K562 (cell line): ENCODE measurements at regions not wholly inside any gene's neighbourhood (a gene's known extent, or its start where the extent isn't known, plus 50 kb on each side); places are given as distances from the start of the nearest gene placed in this dataset.

Experiments
- ATAC-seq: fragments of 200-7000 bp; cut with Tn5 transposase; 3 replicates; pipeline ENCODE4 v1.9.1; 2020; ENCODE audit warnings: moderate library complexity
- BruUV-seq: library from RNA; stranded (reverse); fragments of 400-500 nt; replicated peaks from 2 replicates; lab custom pipeline; 2021; lab: Mats Ljungman, UMichigan
- CTCF ChIA-PET: fragments of 300-600 bp; formaldehyde crosslinking; extraction: SDS; loops from one replicate; lab custom pipeline; 2021; ENCODE audit warnings: low intra/inter-chr PET ratio; lab: Yijun Ruan, JAX
- POLR2A ChIA-PET: fragments of 300-600, 350-650 bp; sonication (Branson Sonifier 250); formaldehyde crosslinking; extraction: SDS; loops from one replicate; lab custom pipeline; 2021; ENCODE audit warnings: antibody characterized with exemption, inconsistent platforms; lab: Yijun Ruan, JAX
- DNase-seq, 4 experiments: peaks; one replicate each; pipeline versions ENCODE4 v3.0.0 to v3.0.0-alpha.2; 2011 to 2018; ENCODE audit warnings: low spot score in 3 of 4, mixed read lengths in 3 of 4; ENCODE audit errors: extremely low read depth in 1 of 4
- FAIRE-seq: peaks from 2 replicates; lab custom pipeline; 2011; peaks lifted over from hg19 to GRCh38; lab: Jason Lieb, UNC
- H2AFZ ChIP-seq: 2 replicates; pipeline ENCODE4 v1.6.0; 2011; ENCODE audit warnings: low read depth, low read length, control low read depth, inconsistent platforms
- H3K27ac ChIP-seq: fragments of 200-600 bp; 3 replicates; pipeline ENCODE4 v1.8.0; 2011; ENCODE audit warnings: low read depth, mild to moderate bottlenecking, control low read depth, inconsistent platforms, low read length, moderate library complexity, mixed read lengths; ENCODE audit errors: extremely low read depth
- H3K27me3 ChIP-seq, 2 experiments: fragments of 300-600 bp in 1 of 2; 2 replicates in 1 of 2; 3 replicates in 1 of 2; pipeline versions ENCODE4 v1.6.0 to v1.8.0; 2011; ENCODE audit warnings: inconsistent platforms in 2 of 2, low read length in 2 of 2, mild to moderate bottlenecking in 1 of 2, mixed read lengths in 1 of 2, moderate library complexity in 1 of 2; ENCODE audit not compliant: control insufficient read depth in 2 of 2, insufficient read depth in 2 of 2
- H3K36me3 ChIP-seq: fragments of 300-600 bp; 3 replicates; pipeline ENCODE4 v1.8.0; 2011; ENCODE audit warnings: mild to moderate bottlenecking, low read length, inconsistent platforms; ENCODE audit not compliant: control insufficient read depth, insufficient read depth
- H3K4me1 ChIP-seq, 2 experiments: fragments of 200-600 bp in 1 of 2; replicated peaks in 1 of 2; 2 replicates in 1 of 2; 3 replicates in 1 of 2; pipeline versions ENCODE4 v1.5.1 to v1.8.0; 2011; ENCODE audit warnings: inconsistent platforms in 2 of 2, low read length in 2 of 2, mild to moderate bottlenecking in 1 of 2, mixed read lengths in 1 of 2, moderate library complexity in 1 of 2; ENCODE audit not compliant: control insufficient read depth in 2 of 2, insufficient read depth in 2 of 2
- H3K4me2 ChIP-seq: 2 replicates; pipeline ENCODE4 v1.6.1; 2011; ENCODE audit warnings: low read length, control low read depth, inconsistent platforms, mixed read lengths; ENCODE audit not compliant: insufficient read depth
- H3K4me3 ChIP-seq: fragments of 200-600 bp; sonication (generic), shearing (Covaris generic); 2 replicates; pipeline ENCODE4 v1.5.1; 2016; ENCODE audit warnings: control low read depth, inconsistent platforms
- H3K79me2 ChIP-seq: fragments of 200-600 bp; 3 replicates; pipeline ENCODE4 v1.8.0; 2011; ENCODE audit warnings: low read length, inconsistent platforms; ENCODE audit not compliant: control insufficient read depth, insufficient read depth
- H3K9ac ChIP-seq, 2 experiments: 2 replicates each; pipeline versions ENCODE4 v1.6.0 to v1.6.1; 2011; ENCODE audit warnings: low read depth in 2 of 2, low read length in 2 of 2, control low read depth in 1 of 2, inconsistent platforms in 1 of 2, mild to moderate bottlenecking in 1 of 2, mixed read lengths in 1 of 2; ENCODE audit not compliant: insufficient read depth in 1 of 2
- H3K9me1 ChIP-seq: one replicate; pipeline ENCODE4 v1.6.0; 2011; ENCODE audit warnings: inconsistent platforms, mild to moderate bottlenecking, low read length, moderate library complexity; ENCODE audit not compliant: control insufficient read depth, insufficient read depth
- H3K9me3 ChIP-seq: replicated peaks from 2 replicates; pipeline ENCODE4 v1.5.1; 2011; ENCODE audit warnings: low read depth, low read length, inconsistent platforms; ENCODE audit not compliant: control insufficient read depth, insufficient read depth
- H4K20me1 ChIP-seq: replicated peaks from 2 replicates; pipeline ENCODE4 v1.6.1; 2011; ENCODE audit warnings: low read length, inconsistent platforms, mixed read lengths; ENCODE audit not compliant: control insufficient read depth, insufficient read depth
- BHLHE40 ChIP-seq: IDR thresholded peaks from 2 replicates; pipeline ENCODE4 v1.6.1; 2011; ENCODE audit warnings: low read length, improper control_type of control experiment
- VEZF1 ChIP-seq: fragments of 200-800 bp; sonication (Bioruptor generic); IDR thresholded peaks from 2 replicates; pipeline ENCODE4 v1.6.1; 2017; ENCODE audit warnings: missing genetic modification characterization, missing compliant biosample characterization
- ZNF316 ChIP-seq: fragments of 450-650 bp; IDR thresholded peaks from 2 replicates; pipeline ENCODE4 v1.6.1; 2016
- WGBS: fragments of 100-300 bp; shearing (Covaris generic); methylation state at CpG from one replicate; pipeline ENCODE4 v1.1.6; 2016; ENCODE audit warnings: low coverage, mixed read lengths; ENCODE audit not compliant: insufficient coverage; ENCODE audit errors: missing lambda C conversion rate; 5-methylcytosine and 5-hydroxymethylcytosine counted together
- in situ Hi-C: fragments of 300-500 bp; cut with MboI; formaldehyde crosslinking; loops from 4 replicates; pipeline ENCODE4 v1.15.0; 2018; ENCODE audit warnings: inconsistent platforms, mixed read lengths
- intact Hi-C: fragments of 100-400 bp; cut with micrococcal nuclease; formaldehyde crosslinking; loops from 2 replicates; pipeline ENCODE4 v1.14.2; 2022

- TF ChIP-seq VEZF1 (CRISPR knock-in tag) = peak; percentile 81
Measured at GRCh38 chr1:47507881-47508701, 70.2 kb downstream of the FOXD2 start (continued).

- no peaks in the 10 kb centered on the region for H3K9me1 ChIP-seq
- peak overlapping the region in 1 of 2 experiments; percentile 79; a peak in 2 of 4 replicates for H3K9ac ChIP-seq
- no peak for TF ChIP-seq BHLHE40
- TF ChIP-seq ZNF316 = no peak
- no peak overlapping the region for H3K4me2 ChIP-seq
- ATAC-seq = no peak
- POLR2A ChIA-PET = interaction anchor here (1.7 kb wide), 1 partner anchor 14 kb away, joined by 7 read pairs; no protein-coding TSS in a partner anchor
- H3K27me3 ChIP-seq = peaks cover 34 to 48% of the 10 kb centered on the region in 2 experiments
- BruUV-seq = no TSS peak
- H3K4me1 ChIP-seq = peaks cover 0 to 14% of the 10 kb centered on the region in 2 experiments; a peak in 4 of 5 replicates
- CTCF ChIA-PET = no interaction called here
- H3K9me3 ChIP-seq = no peaks in the 10 kb centered on the region
- H4K20me1 ChIP-seq = no peaks in the 10 kb centered on the region
- no peaks in the 10 kb centered on the region for H3K79me2 ChIP-seq
- in situ Hi-C loops = no loop called here
- H3K36me3 ChIP-seq = no peaks in the 10 kb centered on the region
- no peak overlapping the region for H3K27ac ChIP-seq
- H2AFZ ChIP-seq = no peak overlapping the region
- peak overlapping the region; percentile 39 for H3K4me3 ChIP-seq
- no peak for FAIRE-seq
- WGBS = 9% methylated on average over 18 of the region's 18 CpGs
- DNase-seq = no peak
- intact Hi-C loops = no loop called here
Measured at GRCh38 chr1:47508702-47509431, 71.0 kb downstream of the FOXD2 start.
